ENCODE measurements at regions not wholly inside any gene's neighbourhood (a gene's known extent, or its start where the extent isn't known, plus 50 kb on each side); places are given as distances from the start of the nearest gene placed in this dataset.

DNA sequence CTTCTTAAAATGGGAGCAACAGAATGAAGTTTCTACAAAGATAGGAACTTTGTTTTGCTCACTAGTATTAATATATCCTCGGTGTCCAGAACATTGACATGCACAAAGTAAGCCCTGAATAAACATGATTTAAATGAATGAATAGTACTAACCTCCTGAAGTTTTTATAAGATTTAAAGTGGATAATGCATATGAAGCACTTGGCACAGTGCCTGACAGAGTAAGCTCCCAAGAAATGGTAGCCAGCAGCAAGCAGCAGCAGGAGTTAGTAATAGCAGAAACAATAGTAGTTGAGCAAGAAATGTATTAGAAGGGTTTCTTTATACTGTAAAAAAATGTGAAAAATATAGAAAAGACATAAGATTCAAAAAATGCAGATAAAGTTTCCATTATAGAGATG is 258.1 kb upstream of the C1orf87 start:
- H3K56ac ChIP-seq (replicated peaks; ENCODE audit: insufficient read length, low read depth, low read length) = no peak overlapping the region
- H3K9me3 ChIP-seq (ENCODE audit: insufficient read depth in 2 of 2, low read depth in 1 of 2, low read length in 1 of 2) = no peaks in the 10 kb centered on the region
- no peak overlapping the region for H4K8ac ChIP-seq (ENCODE audit: extremely low read depth, insufficient read depth, low read length)
- H3K4me1 ChIP-seq (replicated peaks in 1 of 4; ENCODE audit: control insufficient read depth in 3 of 4, insufficient read depth in 4 of 4, low read length in 3 of 4) = no peaks in the 10 kb centered on the region
- H3K36me3 ChIP-seq (ENCODE audit: control insufficient read depth in 2 of 4, insufficient read depth in 4 of 4, low read length in 3 of 4) = no peaks in the 10 kb centered on the region
- no peak overlapping the region for H2BK120ac ChIP-seq (replicated peaks; ENCODE audit: low read depth, low read length)
- no peak overlapping the region for H2BK5ac ChIP-seq (ENCODE audit: low read depth, low read length)
- WGBS, 2 experiments (ENCODE audit: extremely low coverage in 1 of 2, insufficient coverage in 1 of 2, insufficient read length in 1 of 2, insufficient replicate concordance in 2 of 2, low coverage in 1 of 2, low lambda C conversion rate in 2 of 2, missing lambda C conversion rate in 1 of 2) = 46% methylated on average over 1 of the region's 1 CpG; no CpG with 5 or more reads in 1 of the 2 experiments
- no peak overlapping the region for H2AFZ ChIP-seq (ENCODE audit: low read length)
- no peak overlapping the region for H2AK5ac ChIP-seq (ENCODE audit: low read depth, low read length)
- H2BK12ac ChIP-seq (ENCODE audit: low read depth, low read length) = no peak overlapping the region
- H3K4me3 ChIP-seq (ENCODE audit: extremely low read depth in 1 of 4, insufficient read depth in 2 of 4, low read depth in 3 of 4, low read length in 4 of 4) = no peak overlapping the region
- H3K27me3 ChIP-seq (replicated peaks in 1 of 4; ENCODE audit: control insufficient read depth in 3 of 4, extremely low read depth in 1 of 4, insufficient read depth in 3 of 4, low read length in 3 of 4) = no peaks in the 10 kb centered on the region
- H3K23me2 ChIP-seq (ENCODE audit: low read depth, low read length) = no peaks in the 10 kb centered on the region
- no peak overlapping the region for H4K91ac ChIP-seq (replicated peaks; ENCODE audit: insufficient read length, low read length)
- no peaks in the 10 kb centered on the region for H3K79me1 ChIP-seq (ENCODE audit: low read depth, low read length)
- CTCF ChIA-PET (ENCODE audit: partially characterized antibody) = no interaction called here
- H2BK15ac ChIP-seq (ENCODE audit: low read length) = no peak overlapping the region
- FAIRE-seq (no peak), DNase-seq (ENCODE audit: low read depth in 1 of 2, low spot score in 2 of 2) (no peak)
- H3K18ac ChIP-seq (ENCODE audit: extremely low read depth, low read length) = no peak overlapping the region
- no peak overlapping the region for H4K5ac ChIP-seq (ENCODE audit: insufficient read length, low read depth, low read length)
- H3K27ac ChIP-seq (ENCODE audit: low read depth, low read length) = no peak overlapping the region
- POLR2A ChIA-PET (ENCODE audit: partially characterized antibody) = no interaction called here
- H3K23ac ChIP-seq (ENCODE audit: insufficient read length) = no peak overlapping the region
- no peak for TF ChIP-seq BCL11A (IDR thresholded peaks at IDR 0.05; ENCODE audit: low read depth in 2 of 2, low read length in 2 of 2)
- TF ChIP-seq CTBP2 (IDR thresholded peaks at IDR 0.05; ENCODE audit: borderline replicate concordance, insufficient read depth, insufficient read length, low read length) = no peak
- TF ChIP-seq, protein P1, sequence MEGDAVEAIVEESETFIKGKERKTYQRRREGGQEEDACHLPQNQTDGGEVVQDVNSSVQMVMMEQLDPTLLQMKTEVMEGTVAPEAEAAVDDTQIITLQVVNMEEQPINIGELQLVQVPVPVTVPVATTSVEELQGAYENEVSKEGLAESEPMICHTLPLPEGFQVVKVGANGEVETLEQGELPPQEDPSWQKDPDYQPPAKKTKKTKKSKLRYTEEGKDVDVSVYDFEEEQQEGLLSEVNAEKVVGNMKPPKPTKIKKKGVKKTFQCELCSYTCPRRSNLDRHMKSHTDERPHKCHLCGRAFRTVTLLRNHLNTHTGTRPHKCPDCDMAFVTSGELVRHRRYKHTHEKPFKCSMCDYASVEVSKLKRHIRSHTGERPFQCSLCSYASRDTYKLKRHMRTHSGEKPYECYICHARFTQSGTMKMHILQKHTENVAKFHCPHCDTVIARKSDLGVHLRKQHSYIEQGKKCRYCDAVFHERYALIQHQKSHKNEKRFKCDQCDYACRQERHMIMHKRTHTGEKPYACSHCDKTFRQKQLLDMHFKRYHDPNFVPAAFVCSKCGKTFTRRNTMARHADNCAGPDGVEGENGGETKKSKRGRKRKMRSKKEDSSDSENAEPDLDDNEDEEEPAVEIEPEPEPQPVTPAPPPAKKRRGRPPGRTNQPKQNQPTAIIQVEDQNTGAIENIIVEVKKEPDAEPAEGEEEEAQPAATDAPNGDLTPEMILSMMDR (IDR thresholded peaks at IDR 0.05; ENCODE audit: control extremely low read depth in 1 of 3, insufficient read depth in 1 of 3, low read depth in 1 of 3, low read length in 3 of 3) = no peak
- TF ChIP-seq RNF2 (IDR thresholded peaks at IDR 0.05; ENCODE audit: borderline replicate concordance, low read depth, low read length, missing control alignments, poor library complexity, severe bottlenecking) = no peak
- no peak for TF ChIP-seq CBX8 (IDR thresholded peaks at IDR 0.05; ENCODE audit: borderline replicate concordance, low read depth, low read length)
- TF ChIP-seq ASH2L (IDR thresholded peaks at IDR 0.05; ENCODE audit: low read length) = no peak
- TF ChIP-seq CREB1 (IDR thresholded peaks at IDR 0.05) = no peak
- TF ChIP-seq CHD2 (IDR thresholded peaks at IDR 0.05; ENCODE audit: low read length) = no peak
- TF ChIP-seq BACH1 (IDR thresholded peaks at IDR 0.05; ENCODE audit: low read length) = no peak
- no peaks in the 10 kb centered on the region for H3K79me2 ChIP-seq (ENCODE audit: control insufficient read depth in 1 of 2, insufficient read depth in 2 of 2, low read length in 2 of 2)
- H3K4me2 ChIP-seq (ENCODE audit: insufficient read depth in 1 of 2, low read depth in 2 of 2, low read length in 2 of 2) = no peak overlapping the region
- no peak overlapping the region for H3K4ac ChIP-seq (replicated peaks; ENCODE audit: insufficient read length, low read depth, low read length)
- no peak overlapping the region for H2BK20ac ChIP-seq (ENCODE audit: low read length)
- no peak overlapping the region for H3K14ac ChIP-seq (ENCODE audit: insufficient read length)
- no peaks in the 10 kb centered on the region for H4K20me1 ChIP-seq (replicated peaks in 1 of 2; ENCODE audit: control insufficient read depth in 1 of 2, insufficient read depth in 2 of 2, low read length in 2 of 2)
- no peak overlapping the region for H3K9ac ChIP-seq (replicated peaks in 1 of 4; ENCODE audit: extremely low read depth in 1 of 4, low read depth in 3 of 4, low read length in 3 of 4)
